ENCODE measurements at regions not wholly inside any gene's neighbourhood (a gene's known extent, or its start where the extent isn't known, plus 50 kb on each side); places are given as distances from the start of the nearest gene placed in this dataset.
A peak's percentile ranks its signal among the peaks of the same experiment; 100 is the strongest.
"Not testable (repeated sequence)": the region's sequence is repeated elsewhere in the genome, so short reads cannot be mapped to it uniquely, and the experiment has no call there.

DNA sequence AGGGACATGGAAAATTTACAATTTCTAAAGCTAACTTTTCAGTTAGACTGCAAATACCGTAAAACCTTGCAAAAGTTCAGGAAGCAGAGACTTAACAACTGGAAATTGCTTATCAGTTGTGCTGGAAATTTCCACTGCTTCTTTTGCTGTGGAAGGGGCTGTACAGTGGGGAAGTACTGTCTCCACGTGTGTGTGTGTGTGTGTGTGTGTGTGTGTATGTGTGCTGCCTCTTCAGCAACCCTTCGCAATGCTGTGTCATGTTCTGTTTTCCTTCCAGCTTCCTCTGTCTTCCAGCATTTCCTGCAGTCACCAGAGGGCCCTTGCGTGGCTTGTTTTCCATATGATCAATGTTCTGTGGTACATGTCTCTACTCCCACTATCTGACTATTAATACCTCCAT is 87.5 kb upstream of the RANBP3L start:
- DNase-seq (ENCODE audit: low read depth): peak; percentile 24

DNA sequence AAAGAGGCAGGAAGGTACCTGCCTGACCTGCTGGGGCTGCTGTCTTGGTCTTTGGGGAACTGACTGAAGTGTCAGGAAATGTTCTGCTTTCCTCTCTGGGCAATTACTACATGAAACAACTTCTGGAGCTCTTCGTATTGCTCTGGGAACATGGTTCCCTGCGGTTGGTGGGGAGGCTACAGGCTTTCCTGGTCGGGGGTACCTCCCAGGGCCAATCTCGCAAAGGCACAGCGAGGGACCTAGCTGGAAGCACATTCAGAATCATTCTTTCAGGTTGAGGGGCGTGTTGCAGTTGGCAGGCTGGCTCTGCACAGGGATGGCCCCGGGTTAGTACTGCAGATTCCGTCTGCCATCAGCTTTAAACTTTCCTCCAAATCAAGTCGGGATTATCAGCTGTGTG is 88.9 kb upstream of the RANBP3L start:
- DNase-seq (ENCODE audit: low read depth): no peak

DNA sequence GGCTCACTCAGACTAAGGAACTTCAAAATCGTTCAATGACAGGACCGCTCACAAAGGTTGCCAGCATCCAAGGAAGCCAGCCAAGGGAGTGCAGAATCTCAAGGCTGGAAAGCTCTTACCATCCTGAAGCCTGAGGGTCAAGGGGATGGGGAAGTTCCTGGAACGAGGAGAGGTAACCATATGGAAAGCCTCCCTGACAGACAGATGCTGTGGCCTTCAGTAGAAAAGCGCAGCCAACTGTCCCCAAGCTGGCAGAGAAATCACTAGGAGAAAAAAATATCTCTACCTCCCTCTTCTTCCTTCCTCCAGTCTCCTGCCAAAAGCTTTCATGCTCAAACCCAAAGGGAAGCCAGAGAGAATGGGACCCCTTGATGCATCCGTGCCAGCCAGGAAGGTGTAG is 90.5 kb upstream of the RANBP3L start:
- no peak for DNase-seq (ENCODE audit: low read depth)

DNA sequence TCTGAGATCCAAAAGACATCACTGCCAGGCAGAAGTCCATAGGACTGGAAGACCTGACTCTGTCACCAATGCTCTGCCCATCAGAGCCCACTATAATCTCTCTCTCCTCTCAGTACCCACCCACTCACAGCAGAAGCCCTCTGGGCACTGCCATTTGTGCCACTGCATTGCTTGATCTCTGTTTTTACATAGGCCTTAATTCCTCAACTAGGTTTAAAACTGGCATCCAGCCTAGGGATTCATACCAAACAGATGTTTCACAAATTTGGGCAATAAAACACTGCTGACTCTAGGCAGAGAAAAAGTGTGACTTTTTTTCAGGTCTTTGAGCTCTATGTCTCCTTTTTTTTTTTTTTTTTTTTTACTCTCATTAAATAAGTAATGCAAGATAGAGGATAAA is 91.1 kb upstream of the RANBP3L start:
- peak; percentile 23 for DNase-seq (ENCODE audit: low read depth)

DNA sequence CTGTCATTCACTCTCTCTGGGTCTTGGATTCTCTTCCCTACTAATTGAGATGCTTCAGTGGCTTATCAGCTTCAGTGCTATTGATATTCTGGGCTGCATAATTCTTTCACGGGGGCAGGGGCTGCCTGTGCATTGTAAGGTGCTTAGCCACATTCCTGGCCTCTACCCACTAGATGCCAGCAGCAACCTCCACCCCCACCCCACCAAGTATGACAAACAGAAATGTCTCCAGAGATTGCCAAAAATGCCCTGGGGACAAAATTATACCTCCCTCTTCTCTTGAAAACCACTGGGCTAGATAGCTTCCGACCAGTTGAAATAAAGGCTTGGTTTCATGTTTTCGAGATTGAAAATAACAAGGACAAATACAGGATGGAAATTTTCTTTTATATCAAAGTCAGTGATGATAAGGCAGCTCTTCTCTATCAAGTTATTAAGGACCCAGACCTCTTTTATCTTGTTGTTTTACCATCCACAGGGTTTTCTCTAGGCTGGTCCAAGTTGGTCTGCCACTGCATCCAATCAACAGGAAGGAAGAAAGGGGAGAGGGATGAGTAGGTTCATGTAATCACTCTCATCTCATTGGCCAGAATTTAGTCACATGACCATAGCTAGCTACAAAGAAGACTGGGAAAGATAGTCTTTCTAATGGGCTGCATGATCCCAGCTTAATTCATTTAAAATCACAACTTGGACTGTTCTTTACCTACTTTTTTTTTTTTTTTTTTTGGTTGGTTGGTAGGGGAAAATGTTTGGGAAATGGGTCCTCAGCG is 92.1 kb upstream of the RANBP3L start:
- DNase-seq (ENCODE audit: low read depth): no peak

DNA sequence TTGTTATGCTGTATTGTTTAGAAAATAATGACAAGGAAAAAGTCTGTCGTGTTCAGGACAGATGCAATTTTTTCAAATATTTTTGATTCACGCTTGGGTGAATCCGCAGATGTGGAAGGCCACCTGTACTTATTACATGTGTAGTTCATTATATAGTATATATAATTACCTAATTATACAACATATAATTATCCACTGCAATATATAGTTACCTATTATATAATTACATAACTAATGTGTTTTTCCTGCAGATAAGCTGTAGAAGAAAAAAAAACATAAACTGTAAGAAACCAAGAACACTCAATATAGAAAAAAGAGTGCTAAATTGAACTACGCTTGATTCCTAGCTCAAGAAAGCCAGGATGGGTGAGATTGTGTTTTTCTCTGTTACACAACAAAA is 93.6 kb upstream of the RANBP3L start:
- no peak for DNase-seq (ENCODE audit: low read depth)

DNA sequence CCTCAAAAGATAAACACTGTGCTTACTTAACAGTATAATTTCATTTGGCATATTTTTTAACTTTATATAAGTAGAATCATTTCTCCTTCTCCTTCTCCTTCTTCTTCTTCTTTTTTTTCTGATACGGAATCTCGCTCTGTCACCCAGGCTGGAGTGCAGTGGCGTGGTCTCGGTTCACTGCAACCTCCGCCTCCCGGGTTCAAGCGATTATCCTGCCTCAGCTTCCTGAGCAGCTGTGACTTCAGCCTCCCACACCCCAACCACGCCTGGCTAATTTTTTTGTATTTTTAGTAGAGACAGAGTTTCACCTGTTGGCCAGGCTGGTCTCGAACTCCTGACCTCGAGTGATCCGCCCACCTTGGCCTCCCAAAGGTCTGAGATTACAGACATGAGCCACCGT is 94.2 kb upstream of the RANBP3L start:
- not testable (repeated sequence) for DNase-seq (ENCODE audit: low read depth)

DNA sequence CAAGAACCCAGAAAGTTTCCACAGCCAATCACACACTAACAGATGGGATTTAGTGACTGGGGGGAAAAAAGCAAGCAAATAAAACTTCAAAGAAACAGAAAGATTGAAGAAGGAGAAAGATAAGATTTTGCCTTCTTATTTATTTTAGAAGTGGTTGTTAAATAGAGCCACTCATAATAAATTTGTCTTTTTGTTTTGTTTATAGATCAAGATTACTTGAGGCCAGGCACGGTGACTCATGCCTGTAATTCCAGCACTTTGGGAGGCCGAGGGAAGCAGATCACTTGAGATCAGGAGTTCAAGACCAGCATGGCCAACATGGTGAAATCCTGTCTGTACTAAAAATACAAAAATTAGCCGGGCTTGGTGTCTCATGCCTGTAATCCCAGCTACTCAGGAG is 94.9 kb upstream of the RANBP3L start:
- DNase-seq (ENCODE audit: low read depth): peak; percentile 28

DNA sequence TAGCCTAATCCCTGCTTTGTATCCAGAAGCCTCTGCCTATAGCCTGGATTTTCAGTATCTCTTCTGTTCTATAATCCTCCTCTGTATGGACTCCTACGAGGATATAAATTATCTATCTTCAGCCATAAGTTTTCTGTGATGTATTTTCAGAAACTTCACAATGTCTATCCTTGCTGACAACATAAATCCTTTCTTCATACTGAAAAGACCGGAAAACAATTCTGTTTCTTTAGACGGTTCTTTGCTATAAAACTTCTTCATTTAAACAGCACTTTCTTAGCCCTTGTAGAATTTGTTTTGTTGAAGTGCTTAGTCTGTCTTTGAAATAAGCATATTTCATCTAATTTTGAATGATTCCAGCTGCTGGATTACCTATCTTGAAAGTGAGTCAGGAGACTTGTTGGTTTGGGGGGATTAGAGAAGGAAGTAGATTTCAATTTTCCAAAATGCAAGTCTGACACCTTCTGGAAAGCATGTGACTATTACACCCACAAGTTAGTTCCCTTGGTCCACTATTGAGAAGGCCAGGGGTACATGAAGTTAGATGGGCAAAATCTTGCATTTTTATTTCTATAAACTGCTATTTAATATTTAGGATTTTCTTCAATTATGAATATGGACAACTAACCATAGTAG is 96.3 kb upstream of the RANBP3L start:
- DNase-seq (ENCODE audit: low read depth): peak; percentile 64

DNA sequence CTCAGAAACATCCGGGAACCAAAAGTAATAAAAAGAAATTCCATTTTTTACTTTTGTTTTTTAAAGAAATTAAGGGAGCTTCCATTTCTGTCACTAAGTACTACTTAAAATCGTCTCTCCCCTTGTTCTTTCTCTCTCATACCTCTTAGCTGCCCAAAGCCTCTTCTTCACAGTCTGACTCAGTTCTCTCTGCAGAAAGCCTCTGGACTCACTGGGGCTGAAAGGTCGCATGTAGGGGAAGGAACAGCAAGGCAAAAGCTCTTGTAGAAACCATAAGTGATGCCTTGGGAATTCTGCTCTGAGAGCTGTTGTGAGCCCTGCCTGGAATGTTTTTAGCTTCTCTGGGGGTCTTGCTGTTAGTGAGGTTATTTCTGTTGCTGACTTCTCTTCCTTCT is 100.8 kb upstream of the RANBP3L start:
- DNase-seq (ENCODE audit: low read depth): no peak

DNA sequence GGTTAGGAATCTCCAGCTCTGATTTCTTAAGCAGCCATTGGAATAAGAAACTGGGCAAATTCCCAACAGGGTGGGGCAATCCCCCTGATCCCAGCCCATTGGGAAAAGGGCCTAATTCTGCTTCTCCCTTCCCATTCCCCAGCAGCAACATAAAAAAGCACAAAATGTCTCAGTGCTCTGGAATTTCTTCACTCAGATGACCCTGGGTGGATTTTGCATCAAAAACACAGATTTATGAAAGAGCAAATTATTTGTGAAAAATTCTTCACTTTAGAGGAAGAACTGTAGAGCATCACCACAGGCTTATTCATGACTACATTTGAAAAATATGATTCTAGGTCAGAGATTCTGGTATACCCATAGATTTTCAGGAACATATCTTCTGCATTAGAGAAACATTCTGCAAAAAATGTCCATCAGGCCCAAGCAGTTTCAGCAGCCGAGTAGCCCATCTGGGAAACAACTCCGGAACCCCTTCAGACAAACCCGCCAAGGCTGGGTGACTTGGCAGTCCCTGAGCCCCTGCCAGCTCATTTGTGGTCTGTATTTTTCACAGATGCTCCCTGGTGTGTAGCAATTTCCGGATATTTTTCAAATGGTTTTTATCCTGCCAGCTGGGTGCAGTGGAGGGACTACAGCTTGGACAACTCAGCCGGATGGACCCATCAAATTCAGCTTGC is 102.1 kb upstream of the RANBP3L start:
- DNase-seq (ENCODE audit: low read depth): peak; percentile 98

DNA sequence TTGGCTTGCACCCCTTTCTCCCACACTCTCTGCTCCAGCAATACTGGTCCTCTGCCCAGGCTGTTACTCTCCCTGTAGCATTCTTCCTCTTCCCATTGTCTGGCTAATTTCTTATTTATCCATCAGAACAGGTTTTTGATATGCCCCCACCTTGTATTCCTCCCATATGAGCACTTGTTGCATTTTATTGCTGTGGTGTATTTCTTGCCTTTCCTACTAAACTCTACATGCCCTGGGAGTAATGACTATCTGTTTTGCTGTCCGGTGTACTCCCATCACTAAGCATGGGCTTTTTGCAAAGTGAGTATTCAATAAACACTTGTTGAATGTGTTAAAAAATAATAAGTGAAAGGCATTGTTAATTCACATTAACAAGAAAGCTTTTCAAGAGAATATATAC is 104.3 kb upstream of the RANBP3L start:
- no peak for DNase-seq (ENCODE audit: low read depth)

DNA sequence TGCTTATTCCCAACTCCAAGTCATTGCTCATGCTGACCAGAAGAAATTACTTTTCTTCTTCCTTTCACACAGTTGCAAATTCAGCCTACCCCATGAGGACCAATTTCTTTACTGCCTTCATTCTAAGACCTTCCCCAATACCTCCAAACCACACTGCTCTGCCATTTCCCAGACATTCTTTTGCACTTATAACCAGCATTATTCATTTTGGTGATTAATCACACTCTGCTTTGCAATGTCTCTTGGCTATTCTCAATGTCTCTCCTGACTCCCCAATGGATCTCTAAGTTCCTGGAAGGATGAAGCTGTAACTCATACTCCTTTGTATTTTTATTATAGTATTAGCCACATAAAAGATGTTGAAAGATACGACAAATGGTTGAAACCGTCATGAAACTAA is 105.7 kb upstream of the RANBP3L start:
- peak; percentile 41 for DNase-seq (ENCODE audit: low read depth)

DNA sequence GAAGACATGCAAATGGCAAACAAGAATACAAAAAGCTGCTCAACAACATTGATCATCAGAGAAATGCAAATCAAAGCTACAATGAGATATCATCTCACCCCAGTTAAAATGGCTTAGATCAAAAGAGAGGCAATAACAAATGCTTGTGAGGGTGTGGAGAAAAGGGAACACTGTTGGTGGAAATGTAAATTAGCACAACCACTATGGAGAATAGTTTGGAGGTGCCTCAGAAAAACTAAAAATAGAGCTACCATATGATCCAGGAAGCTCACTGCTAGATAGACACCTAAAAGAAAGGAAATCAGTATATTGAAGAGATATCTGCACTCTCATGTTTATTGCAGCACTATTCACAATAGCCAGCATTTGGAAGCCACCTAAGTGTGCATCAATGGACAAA is 108.0 kb upstream of the RANBP3L start:
- not testable (repeated sequence) for DNase-seq (ENCODE audit: low read depth)

DNA sequence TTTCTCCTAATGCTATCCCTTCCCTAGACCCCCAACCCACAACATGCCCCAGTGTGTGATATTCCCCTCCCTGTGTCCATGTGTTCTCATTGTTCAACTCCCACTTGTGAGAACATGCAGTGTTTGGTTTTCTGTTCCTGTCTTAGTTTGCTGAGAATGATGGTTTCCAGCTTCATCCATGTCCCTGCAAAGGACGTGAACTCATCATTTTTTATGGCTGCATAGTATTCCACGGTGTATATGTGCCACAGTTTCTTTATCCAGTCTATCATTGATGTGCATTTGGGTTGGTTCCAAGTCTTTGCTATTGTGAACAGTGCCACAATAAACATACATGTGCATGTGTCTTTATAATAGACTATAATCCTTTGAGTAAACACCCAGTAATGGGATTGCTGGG is 109.0 kb upstream of the RANBP3L start:
- DNase-seq (ENCODE audit: low read depth): not testable (repeated sequence)

DNA sequence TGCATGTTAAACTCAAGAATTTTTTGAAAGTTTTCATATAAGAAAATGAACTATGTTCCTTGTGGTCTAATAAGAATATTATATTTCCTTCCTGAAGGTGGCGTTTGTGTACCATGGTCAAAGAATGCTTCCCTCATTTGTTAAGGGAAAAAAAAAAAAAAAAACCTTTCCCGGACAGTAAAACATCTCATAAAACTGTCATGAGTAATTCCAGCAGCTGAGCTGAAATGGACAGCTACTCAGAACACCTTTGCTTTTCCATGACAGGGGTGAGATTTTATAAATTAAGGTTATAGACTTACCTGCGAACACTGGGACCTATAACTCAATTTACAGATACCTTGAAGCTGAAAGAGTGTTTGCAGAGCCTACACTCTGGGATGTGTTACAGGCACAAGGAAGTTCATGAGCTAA is 113.2 kb upstream of the RANBP3L start:
- DNase-seq (ENCODE audit: low read depth): peak; percentile 74

DNA sequence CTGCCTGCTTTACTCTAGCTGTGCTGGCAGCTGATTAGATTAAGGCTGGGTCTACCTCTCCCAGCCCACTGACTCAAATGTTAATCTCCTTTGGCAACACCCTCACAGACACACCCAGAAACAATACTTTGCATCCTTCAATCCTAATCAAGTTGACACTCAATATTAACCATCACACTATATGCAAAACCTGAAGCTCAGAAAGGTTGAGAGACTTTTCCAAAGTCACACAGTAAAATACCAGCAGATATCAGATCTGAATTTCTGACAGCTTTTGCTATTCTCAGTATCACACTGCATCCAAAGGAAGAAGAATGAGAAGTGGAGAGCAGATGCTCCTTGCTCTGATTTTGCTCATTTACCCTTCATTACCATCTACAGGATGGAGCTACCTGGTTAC is 114.9 kb upstream of the RANBP3L start:
- no peak for DNase-seq (ENCODE audit: low read depth)

DNA sequence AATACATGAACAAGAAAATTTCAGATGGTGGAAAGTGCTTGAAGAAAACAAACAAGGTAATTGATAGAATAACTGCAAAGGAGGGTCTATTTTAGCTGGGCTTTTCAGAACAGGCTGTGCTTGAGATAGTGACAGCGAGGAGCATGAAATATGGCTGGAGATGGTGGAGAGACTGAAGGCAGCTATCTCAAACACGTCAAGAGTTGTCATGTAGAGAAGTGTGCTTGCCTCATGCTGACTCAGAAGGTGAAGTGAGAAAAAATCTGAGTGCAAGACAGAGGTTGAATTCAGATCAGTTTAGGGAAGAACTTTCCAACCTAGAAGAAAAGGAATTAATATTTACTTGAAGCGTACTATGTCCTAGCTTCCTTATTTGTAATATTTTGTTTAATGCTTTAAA is 115.5 kb upstream of the RANBP3L start:
- DNase-seq (ENCODE audit: low read depth): peak; percentile 56

DNA sequence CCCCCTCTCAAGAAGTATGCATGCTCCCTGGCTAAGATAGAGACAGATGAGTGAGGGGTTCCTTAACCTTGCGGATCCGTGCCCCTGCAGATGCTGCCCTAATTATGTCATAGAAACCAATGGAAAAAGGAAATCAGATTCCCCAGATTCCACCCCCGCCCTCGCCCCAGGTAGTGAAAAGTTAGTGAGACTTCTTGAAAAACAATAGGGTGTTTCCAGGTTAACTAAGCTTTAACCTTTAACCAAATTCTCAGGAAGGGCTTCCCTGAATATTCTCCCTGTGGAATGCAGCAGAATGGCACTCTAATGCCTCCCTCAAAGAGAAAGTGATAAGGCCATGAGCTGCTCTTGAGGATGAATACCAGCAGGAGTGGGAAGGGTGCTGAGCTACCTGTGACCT is 116.0 kb upstream of the RANBP3L start:
- no peak for DNase-seq (ENCODE audit: low read depth)

DNA sequence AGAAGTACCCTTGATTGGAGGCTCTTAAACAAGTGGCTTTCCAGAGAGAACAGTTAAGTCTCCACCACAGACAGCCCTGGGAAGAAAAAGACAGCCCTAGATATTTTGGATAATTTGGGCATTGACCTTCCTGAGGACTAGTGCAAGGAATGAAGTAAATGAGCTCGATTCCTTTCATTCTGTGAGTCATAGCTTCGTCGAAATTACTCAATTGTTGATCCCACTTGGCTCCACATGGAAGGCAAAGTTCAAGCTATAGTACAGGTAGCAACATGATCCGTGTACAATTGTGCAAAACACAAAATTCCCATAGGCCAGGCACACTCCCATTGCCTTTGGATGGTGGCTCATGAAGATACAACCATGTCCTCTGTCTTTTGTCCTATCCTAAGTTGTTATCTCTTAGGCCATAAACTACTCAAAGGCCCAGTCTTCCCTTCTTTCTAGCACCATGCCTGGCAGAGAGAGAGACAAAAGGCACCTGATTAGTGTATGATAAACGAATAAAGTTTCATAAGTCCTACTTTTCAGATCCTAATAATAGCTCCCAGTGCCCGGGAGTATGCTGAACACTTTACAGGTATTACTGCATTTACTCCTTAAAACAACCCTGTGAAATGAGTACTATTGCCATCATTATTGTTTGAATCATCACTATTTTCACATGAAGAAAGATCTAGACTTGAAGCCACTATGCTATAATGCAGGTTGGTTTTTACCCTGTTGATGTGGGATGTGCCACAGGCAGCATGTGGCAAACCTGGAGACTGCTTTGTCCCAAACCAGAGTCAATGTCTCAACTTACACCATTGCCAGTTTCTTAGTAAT is 116.7 kb upstream of the RANBP3L start:
- DNase-seq (ENCODE audit: low read depth): peak; percentile 42

DNA sequence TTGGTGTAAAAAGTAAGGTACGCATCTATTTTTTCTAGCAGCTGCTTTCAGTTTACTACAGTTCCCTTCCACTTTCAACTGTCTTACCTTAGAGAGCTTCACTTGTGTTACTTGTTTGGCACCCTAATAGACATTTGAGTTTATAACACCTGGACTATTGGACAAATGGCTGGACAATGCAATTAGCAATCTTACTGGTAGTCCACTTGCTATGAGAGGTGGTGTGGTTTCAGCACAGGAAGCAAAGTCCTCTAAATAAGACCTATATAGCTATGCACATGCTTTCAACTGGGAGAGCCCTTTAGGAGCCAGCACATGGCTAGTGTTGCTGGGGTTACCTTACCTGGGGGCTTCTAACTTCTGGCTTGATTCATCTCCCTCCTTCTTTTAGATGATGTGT is 119.6 kb upstream of the RANBP3L start:
- DNase-seq (ENCODE audit: low read depth): no peak

DNA sequence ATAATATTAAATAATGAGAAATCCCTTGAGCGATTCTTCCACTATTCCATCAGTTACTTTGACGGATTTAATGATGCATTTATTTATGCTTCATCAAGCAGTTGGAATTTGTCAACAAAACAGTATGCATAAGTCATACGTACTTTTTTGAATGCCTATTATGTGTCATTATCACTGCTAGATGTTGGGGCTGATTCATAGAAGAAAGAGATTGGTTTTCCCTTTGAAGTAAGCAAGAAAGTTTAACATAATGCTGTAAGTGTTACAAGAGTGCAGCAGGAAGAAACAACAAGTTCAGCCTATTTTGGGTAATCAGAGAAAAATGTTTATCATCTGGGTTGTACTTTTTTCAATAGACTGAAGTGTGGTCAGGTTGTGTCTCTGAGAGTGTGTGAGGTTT is 121.2 kb upstream of the RANBP3L start:
- peak; percentile 44 for DNase-seq (ENCODE audit: low read depth)
